ENCODE measurements at regions not wholly inside any gene's neighbourhood (a gene's known extent, or its start where the extent isn't known, plus 50 kb on each side); places are given as distances from the start of the nearest gene placed in this dataset.

DNA sequence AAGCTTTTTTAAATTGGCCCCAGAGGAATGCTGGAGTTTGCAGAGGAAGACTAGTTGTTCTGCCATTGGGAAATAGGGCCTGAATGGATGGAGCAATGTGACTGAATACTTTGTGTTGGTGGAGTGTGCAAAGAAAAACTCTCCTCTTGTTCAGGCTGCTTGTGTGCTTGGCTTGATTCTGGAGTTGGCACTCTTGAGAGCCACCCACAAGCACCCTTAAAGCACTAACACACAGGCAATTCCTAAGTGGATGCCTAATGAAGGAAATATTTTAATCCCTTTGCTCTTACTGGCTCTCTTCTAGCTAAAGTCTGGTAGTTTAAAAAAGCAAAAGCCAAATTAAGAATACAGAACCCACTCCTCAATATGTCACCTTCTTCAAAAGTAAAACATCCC, 304.4 kb upstream of the C2CD4B start:
- Histone ChIP-seq H3K27me3 (ENCODE audit: control insufficient read depth in 2 of 2, insufficient read depth in 2 of 2, low read length in 2 of 2) (no peaks in the 10 kb centered on the region), H3K27ac (ENCODE audit: low read depth, low read length) (no peak overlapping the region), H3K4me1 (ENCODE audit: control insufficient read depth in 2 of 2, insufficient read depth in 2 of 2, low read length in 2 of 2) (no peaks in the 10 kb centered on the region), H3K4me3 (ENCODE audit: low read length) (no peak overlapping the region), H3K9me3 (ENCODE audit: control insufficient read depth in 2 of 3, low read length in 3 of 3) (no peaks in the 10 kb centered on the region), H3K36me3 (ENCODE audit: control insufficient read depth in 2 of 3, insufficient read depth in 3 of 3, low read length in 3 of 3) (no peaks in the 10 kb centered on the region)
- Mint-ChIP-seq H3K9me3 (no peaks in the 10 kb centered on the region), H3K27ac (no peak overlapping the region), H3K27me3 (peaks cover 3 to 14% (median 10%) of the 10 kb centered on the region in 5 donors), H3K4me1 (no peaks in the 10 kb centered on the region), H3K36me3 (no peaks in the 10 kb centered on the region), H3K4me3 (no peak overlapping the region)
- no peak for ATAC-seq
- CTCF ChIA-PET = no interaction called here
- intact Hi-C loops (cut with micrococcal nuclease) = no loop called here
- POLR2A ChIA-PET = no interaction called here
- no peak for DNase-seq

GRCh38 chr15:62469874-62470688, 305.0 kb upstream of the C2CD4B start:
- no peak overlapping the region for H3K27ac Mint-ChIP-seq
- intact Hi-C loops (cut with micrococcal nuclease) = no loop called here
- Histone ChIP-seq H3K9me3 (ENCODE audit: control insufficient read depth in 2 of 3, low read length in 3 of 3) (no peaks in the 10 kb centered on the region), H3K36me3 (ENCODE audit: control insufficient read depth in 2 of 3, insufficient read depth in 3 of 3, low read length in 3 of 3) (no peaks in the 10 kb centered on the region), H3K4me3 (ENCODE audit: low read length) (no peak overlapping the region), H3K27me3 (ENCODE audit: control insufficient read depth in 2 of 2, insufficient read depth in 2 of 2, low read length in 2 of 2) (no peaks in the 10 kb centered on the region), H3K4me1 (ENCODE audit: control insufficient read depth in 2 of 2, insufficient read depth in 2 of 2, low read length in 2 of 2) (no peaks in the 10 kb centered on the region), H3K27ac (ENCODE audit: low read depth, low read length) (no peak overlapping the region)
- ChIA-PET POLR2A (interaction anchor here (0.6 kb wide), 1 partner anchor 74 kb away, joined by 3 read pairs; no protein-coding TSS in a partner anchor), CTCF (no interaction called here)
- no peak overlapping the region for H3K4me3 Mint-ChIP-seq
- no peaks in the 10 kb centered on the region for H3K36me3 Mint-ChIP-seq
- H3K4me1 Mint-ChIP-seq = no peaks in the 10 kb centered on the region
- no peak for ATAC-seq
- DNase-seq = no peak
- peaks cover 1 to 10% (median 9%) of the 10 kb centered on the region in 5 donors for H3K27me3 Mint-ChIP-seq
- H3K9me3 Mint-ChIP-seq = no peaks in the 10 kb centered on the region

DNA sequence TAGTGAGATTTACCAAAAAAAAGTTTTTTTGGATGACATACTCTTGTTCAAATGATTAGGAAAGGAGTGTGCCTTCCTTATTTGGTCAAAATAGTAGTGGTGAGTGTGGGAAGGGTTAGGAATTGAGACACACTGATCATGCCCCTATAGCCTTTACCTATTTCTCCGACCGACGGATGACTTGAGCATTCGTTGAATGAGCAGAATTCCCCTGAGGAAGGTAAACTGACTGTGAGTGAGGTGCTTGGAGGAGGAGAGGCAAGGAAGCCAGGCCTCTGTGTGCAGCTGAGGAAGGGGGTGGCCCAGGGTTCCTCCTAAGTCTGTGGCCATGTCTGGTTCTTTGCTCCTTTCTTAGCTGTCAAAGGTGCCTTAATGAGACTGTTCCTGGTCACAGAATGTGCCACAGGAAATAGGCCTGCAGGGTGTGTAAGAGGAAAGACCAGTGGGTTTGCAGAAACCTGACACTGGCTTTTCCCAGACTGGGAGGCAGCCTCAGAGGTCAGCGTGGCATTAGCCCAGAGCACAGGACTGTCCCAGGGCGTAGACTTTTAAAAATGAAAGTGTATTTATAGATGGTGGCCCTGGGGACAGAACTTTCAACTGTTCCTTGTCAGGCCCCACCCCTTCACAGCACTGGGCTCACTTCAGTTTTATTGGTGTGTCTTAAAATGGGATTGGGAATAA, 307.7 kb upstream of the C2CD4B start:
- Histone ChIP-seq H3K4me3 (ENCODE audit: low read length) (no peak overlapping the region), H3K36me3 (ENCODE audit: control insufficient read depth in 2 of 3, insufficient read depth in 3 of 3, low read length in 3 of 3) (no peaks in the 10 kb centered on the region), H3K9me3 (ENCODE audit: control insufficient read depth in 2 of 3, low read length in 3 of 3) (no peaks in the 10 kb centered on the region), H3K4me1 (ENCODE audit: control insufficient read depth in 2 of 2, insufficient read depth in 2 of 2, low read length in 2 of 2) (no peaks in the 10 kb centered on the region), H3K27ac (ENCODE audit: low read depth, low read length) (no peak overlapping the region), H3K27me3 (ENCODE audit: control insufficient read depth in 2 of 2, insufficient read depth in 2 of 2, low read length in 2 of 2) (no peaks in the 10 kb centered on the region)
- H3K27me3 Mint-ChIP-seq = no peaks in the 10 kb centered on the region
- H3K4me1 Mint-ChIP-seq = peaks cover 0 to 5% (median 0%) of the 10 kb centered on the region in 7 donors
- DNase-seq (no peak), ATAC-seq (no peak)
- intact Hi-C loops (cut with micrococcal nuclease) = no loop called here
- ChIA-PET POLR2A (no interaction called here), CTCF (no interaction called here)
- no peaks in the 10 kb centered on the region for H3K9me3 Mint-ChIP-seq
- H3K4me3 Mint-ChIP-seq = no peak overlapping the region
- H3K36me3 Mint-ChIP-seq = no peaks in the 10 kb centered on the region
- H3K27ac Mint-ChIP-seq = no peak overlapping the region

- H3K4me3 ChIP-seq (ENCODE audit: low read length) = no peak overlapping the region
- no peaks in the 10 kb centered on the region for H3K36me3 ChIP-seq (ENCODE audit: control insufficient read depth in 2 of 3, insufficient read depth in 3 of 3, low read length in 3 of 3)
- H3K27ac ChIP-seq (ENCODE audit: low read depth, low read length) = no peak overlapping the region
- intact Hi-C loops (cut with micrococcal nuclease) = no loop called here
- Mint-ChIP-seq H3K36me3 (no peaks in the 10 kb centered on the region), H3K27me3 (no peaks in the 10 kb centered on the region), H3K9me3 (no peaks in the 10 kb centered on the region), H3K4me1 (peaks cover 0 to 5% (median 0%) of the 10 kb centered on the region in 7 donors), H3K27ac (no peak overlapping the region), H3K4me3 (no peak overlapping the region)
- H3K4me1 ChIP-seq (ENCODE audit: control insufficient read depth in 2 of 2, insufficient read depth in 2 of 2, low read length in 2 of 2) = no peaks in the 10 kb centered on the region
- DNase-seq (no peak), ATAC-seq (no peak)
- ChIA-PET CTCF (no interaction called here), POLR2A (no interaction called here)
- no peaks in the 10 kb centered on the region for H3K27me3 ChIP-seq (ENCODE audit: control insufficient read depth in 2 of 2, insufficient read depth in 2 of 2, low read length in 2 of 2)
- H3K9me3 ChIP-seq (ENCODE audit: control insufficient read depth in 2 of 3, low read length in 3 of 3) = no peaks in the 10 kb centered on the region
Observed at GRCh38 chr15:62474021-62474770, 309.1 kb upstream of the C2CD4B start.

DNA sequence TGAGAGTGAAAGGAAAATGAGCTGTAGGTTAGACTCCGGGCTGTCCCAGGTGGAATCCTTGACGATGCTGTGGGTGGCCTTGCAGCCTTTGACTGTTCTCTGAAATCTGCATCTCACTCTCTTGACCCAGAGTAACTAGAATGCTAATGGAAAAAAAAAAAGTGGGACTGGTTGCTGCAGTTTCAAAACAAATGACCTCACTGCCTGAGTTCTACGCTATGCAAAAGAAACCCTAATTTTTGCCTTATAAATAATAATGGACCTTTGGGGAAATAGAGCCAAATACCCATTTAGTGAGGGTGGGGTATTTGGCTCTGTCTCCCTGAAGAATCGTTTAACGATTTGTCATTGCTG, 309.7 kb upstream of the C2CD4B start:
- no peak overlapping the region for H3K27ac Mint-ChIP-seq
- no peaks in the 10 kb centered on the region for H3K9me3 ChIP-seq (ENCODE audit: control insufficient read depth in 2 of 3, low read length in 3 of 3)
- DNase-seq (no peak), ATAC-seq (no peak)
- H3K36me3 ChIP-seq (ENCODE audit: control insufficient read depth in 2 of 3, insufficient read depth in 3 of 3, low read length in 3 of 3) = no peaks in the 10 kb centered on the region
- intact Hi-C loops (cut with micrococcal nuclease) = no loop called here
- no peaks in the 10 kb centered on the region for H3K9me3 Mint-ChIP-seq
- H3K4me3 ChIP-seq (ENCODE audit: low read length) = no peak overlapping the region
- ChIA-PET POLR2A (no interaction called here), CTCF (no interaction called here)
- H3K27me3 ChIP-seq (ENCODE audit: control insufficient read depth in 2 of 2, insufficient read depth in 2 of 2, low read length in 2 of 2) = no peaks in the 10 kb centered on the region
- H3K27ac ChIP-seq (ENCODE audit: low read depth, low read length) = no peak overlapping the region
- H3K27me3 Mint-ChIP-seq = no peaks in the 10 kb centered on the region
- H3K4me3 Mint-ChIP-seq = no peak overlapping the region
- no peaks in the 10 kb centered on the region for H3K4me1 ChIP-seq (ENCODE audit: control insufficient read depth in 2 of 2, insufficient read depth in 2 of 2, low read length in 2 of 2)
- no peaks in the 10 kb centered on the region for H3K36me3 Mint-ChIP-seq
- H3K4me1 Mint-ChIP-seq = peaks cover 0 to 5% (median 0%) of the 10 kb centered on the region in 7 donors

GRCh38 chr15:62475591-62475990, 310.5 kb upstream of the C2CD4B start:
- H3K4me3 Mint-ChIP-seq = no peak overlapping the region
- H3K4me1 Mint-ChIP-seq = peaks cover 0 to 5% (median 0%) of the 10 kb centered on the region in 7 donors
- H3K9me3 Mint-ChIP-seq = no peaks in the 10 kb centered on the region

More at GRCh38 chr15:62475591-62475990, 310.5 kb upstream of the C2CD4B start:
- intact Hi-C loops (cut with micrococcal nuclease) = no loop called here
- no peaks in the 10 kb centered on the region for H3K4me1 ChIP-seq (ENCODE audit: control insufficient read depth in 2 of 2, insufficient read depth in 2 of 2, low read length in 2 of 2)
- H3K4me3 ChIP-seq (ENCODE audit: low read length) = no peak overlapping the region
- no peak for DNase-seq
- Mint-ChIP-seq H3K27me3 (no peaks in the 10 kb centered on the region), H3K36me3 (no peaks in the 10 kb centered on the region), H3K27ac (no peak overlapping the region)
- ChIA-PET CTCF (no interaction called here), POLR2A (no interaction called here)
- H3K27ac ChIP-seq (ENCODE audit: low read depth, low read length) = no peak overlapping the region
- H3K27me3 ChIP-seq (ENCODE audit: control insufficient read depth in 2 of 2, insufficient read depth in 2 of 2, low read length in 2 of 2) = no peaks in the 10 kb centered on the region
- no peak for ATAC-seq
- no peaks in the 10 kb centered on the region for H3K36me3 ChIP-seq (ENCODE audit: control insufficient read depth in 2 of 3, insufficient read depth in 3 of 3, low read length in 3 of 3)
- no peaks in the 10 kb centered on the region for H3K9me3 ChIP-seq (ENCODE audit: control insufficient read depth in 2 of 3, low read length in 3 of 3)

All from naive thymus-derived CD4-positive, alpha-beta T cell (primary cell).